OCI-LY7 (cell line): ENCODE measurements at regions not wholly inside any gene's neighbourhood (a gene's known extent, or its start where the extent isn't known, plus 50 kb on each side); places are given as distances from the start of the nearest gene placed in this dataset.

ENCODE experiments used
- CTCF ChIP-seq: fragments of 200-600 bp; sonication (generic); conservative IDR thresholded peaks from 2 replicates; pipeline ENCODE4 v1.5.1; 2014; ENCODE audit warnings: mild to moderate bottlenecking, antibody characterized with exemption, low read length, moderate library complexity, mixed read lengths
- EZH2phosphoT487 ChIP-seq: fragments of 200-600 bp; sonication (generic); IDR thresholded peaks from 2 replicates; pipeline ENCODE4 v1.6.1; 2018; ENCODE audit warnings: low read depth, borderline replicate concordance, mild to moderate bottlenecking, mixed run types, antibody characterized with exemption, low read length, moderate library complexity, mixed read lengths

DNA sequence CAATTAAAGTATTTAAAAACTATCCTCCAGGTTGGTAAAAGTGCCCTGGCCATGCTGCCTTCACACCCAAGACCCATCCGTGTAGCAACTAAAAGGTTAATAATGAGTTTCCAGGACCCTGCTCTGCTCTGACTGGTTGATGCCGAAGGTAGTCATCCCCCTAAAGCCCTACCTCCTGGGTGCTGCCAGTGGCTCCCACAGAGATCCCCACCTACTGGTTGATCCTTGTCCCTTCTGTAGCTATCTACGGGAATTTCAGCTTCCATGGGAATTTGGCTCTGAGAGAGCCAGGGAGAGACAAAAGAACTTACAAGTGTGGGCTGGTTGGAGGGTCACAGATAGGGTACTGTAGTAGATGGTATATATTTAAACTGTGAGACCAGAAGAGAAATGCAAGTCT is 110.6 kb upstream of the NANOGP8 start:
- TF ChIP-seq CTCF (no peak), EZH2phosphoT487 (no peak)
